Hepatocyte (in vitro differentiated cells): ENCODE measurements at regions not wholly inside any gene's neighbourhood (a gene's known extent, or its start where the extent isn't known, plus 50 kb on each side); places are given as distances from the start of the nearest gene placed in this dataset.

Source experiments
- EZH2 ChIP-seq: fragments of 200-600 bp; sonication (generic); IDR thresholded peaks from 2 replicates; pipeline ENCODE4 v1.6.1; 2016; ENCODE audit warnings: antibody characterized with exemption, mild to moderate bottlenecking, borderline replicate concordance
- EZH2phosphoT487 ChIP-seq: fragments of 200-600 bp; sonication (generic); IDR thresholded peaks from one replicate; pipeline ENCODE4 v1.6.1; 2018; ENCODE audit warnings: antibody characterized with exemption, mild to moderate bottlenecking, low read depth, moderate library complexity; ENCODE audit not compliant: unreplicated experiment, severe bottlenecking
- TF ChIP-seq, protein P1 (sequence below): fragments of 200-600 bp; sonication (generic); IDR thresholded peaks from 2 replicates; pipeline ENCODE4 v1.5.1; 2016; ENCODE audit warnings: antibody characterized with exemption, mild to moderate bottlenecking; ENCODE audit not compliant: poor library complexity

DNA sequence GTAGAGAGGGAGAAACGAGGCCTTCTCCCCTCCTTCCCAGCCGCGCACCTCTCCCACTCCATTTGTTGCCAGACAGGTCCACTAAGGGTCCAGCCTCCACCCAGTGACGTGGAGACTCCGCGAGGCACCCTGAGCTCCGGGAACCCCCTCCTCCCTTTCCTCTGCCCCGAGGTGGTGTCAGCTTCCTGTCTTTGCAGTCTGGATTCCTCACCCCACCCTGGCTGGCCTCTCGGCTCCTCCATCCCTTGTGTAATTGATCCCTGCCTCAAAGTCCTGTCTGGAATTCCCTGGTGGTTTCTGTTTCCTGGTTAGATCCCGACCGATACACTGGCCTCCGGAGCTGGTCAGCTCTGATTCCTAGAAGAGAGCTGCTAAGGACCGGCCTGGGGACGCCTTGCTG, 105.9 kb upstream of the SCOC start:
- TF ChIP-seq, protein P1, sequence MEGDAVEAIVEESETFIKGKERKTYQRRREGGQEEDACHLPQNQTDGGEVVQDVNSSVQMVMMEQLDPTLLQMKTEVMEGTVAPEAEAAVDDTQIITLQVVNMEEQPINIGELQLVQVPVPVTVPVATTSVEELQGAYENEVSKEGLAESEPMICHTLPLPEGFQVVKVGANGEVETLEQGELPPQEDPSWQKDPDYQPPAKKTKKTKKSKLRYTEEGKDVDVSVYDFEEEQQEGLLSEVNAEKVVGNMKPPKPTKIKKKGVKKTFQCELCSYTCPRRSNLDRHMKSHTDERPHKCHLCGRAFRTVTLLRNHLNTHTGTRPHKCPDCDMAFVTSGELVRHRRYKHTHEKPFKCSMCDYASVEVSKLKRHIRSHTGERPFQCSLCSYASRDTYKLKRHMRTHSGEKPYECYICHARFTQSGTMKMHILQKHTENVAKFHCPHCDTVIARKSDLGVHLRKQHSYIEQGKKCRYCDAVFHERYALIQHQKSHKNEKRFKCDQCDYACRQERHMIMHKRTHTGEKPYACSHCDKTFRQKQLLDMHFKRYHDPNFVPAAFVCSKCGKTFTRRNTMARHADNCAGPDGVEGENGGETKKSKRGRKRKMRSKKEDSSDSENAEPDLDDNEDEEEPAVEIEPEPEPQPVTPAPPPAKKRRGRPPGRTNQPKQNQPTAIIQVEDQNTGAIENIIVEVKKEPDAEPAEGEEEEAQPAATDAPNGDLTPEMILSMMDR, result no peak
- no peak for TF ChIP-seq EZH2
- TF ChIP-seq EZH2phosphoT487, result no peak
